DND-41 (cell line): ENCODE measurements at regions not wholly inside any gene's neighbourhood (a gene's known extent, or its start where the extent isn't known, plus 50 kb on each side); places are given as distances from the start of the nearest gene placed in this dataset.

Experiments
- EZH2 ChIP-seq: IDR thresholded peaks from 3 replicates; pipeline ENCODE4 v1.6.1; 2012; ENCODE audit warnings: borderline replicate concordance, low read depth, mild to moderate bottlenecking, moderate library complexity, low read length, inconsistent platforms; ENCODE audit not compliant: severe bottlenecking
- TF ChIP-seq, protein P1 (sequence below): IDR thresholded peaks from 2 replicates; pipeline ENCODE4 v1.5.1; 2012; ENCODE audit warnings: borderline replicate concordance, low read length, moderate library complexity, mild to moderate bottlenecking; ENCODE audit not compliant: poor library complexity, severe bottlenecking; ENCODE audit errors: extremely low read depth

DNA sequence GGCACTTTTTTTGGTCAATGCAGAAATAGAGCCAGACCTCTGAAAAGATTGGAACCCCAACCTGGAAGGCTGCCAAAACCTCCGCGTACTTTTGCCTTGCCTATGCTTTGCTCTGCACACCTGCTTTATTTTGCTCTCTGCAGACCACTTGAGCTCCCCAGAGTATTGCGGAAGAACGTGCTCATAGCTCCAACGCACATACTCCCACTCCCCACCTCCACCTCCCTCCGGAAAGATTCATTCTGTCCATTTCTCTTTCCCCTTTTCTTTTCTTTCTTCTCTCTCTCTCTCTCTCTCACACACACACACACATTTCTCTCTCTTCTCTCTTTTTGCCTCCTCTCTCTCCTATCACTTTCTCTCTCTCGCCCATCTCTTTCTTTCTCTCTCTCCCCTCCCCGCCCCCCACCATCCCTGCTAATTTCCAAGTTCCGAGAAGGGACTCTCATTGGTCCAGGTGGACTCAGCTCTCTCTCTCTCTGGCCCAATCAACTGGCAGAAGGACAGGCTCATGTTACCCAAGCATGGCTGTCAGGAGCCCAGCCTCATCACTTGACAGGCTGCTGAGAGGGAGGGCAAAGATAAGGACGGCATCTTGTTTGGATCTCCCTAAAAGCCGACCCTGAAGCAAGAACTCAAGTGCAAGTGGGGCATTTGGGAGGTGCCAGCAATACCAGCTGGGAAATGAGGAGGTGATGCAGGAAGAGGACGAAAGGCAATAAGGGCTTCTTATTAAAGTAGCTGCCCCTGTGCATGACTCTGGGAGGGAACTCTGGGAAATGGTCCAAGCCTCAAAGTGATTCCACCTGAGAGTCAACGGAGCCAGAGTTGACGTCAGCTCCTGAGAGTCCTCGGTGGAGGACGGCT, 246.1 kb downstream of the LY86 start:
- TF ChIP-seq, protein P1, sequence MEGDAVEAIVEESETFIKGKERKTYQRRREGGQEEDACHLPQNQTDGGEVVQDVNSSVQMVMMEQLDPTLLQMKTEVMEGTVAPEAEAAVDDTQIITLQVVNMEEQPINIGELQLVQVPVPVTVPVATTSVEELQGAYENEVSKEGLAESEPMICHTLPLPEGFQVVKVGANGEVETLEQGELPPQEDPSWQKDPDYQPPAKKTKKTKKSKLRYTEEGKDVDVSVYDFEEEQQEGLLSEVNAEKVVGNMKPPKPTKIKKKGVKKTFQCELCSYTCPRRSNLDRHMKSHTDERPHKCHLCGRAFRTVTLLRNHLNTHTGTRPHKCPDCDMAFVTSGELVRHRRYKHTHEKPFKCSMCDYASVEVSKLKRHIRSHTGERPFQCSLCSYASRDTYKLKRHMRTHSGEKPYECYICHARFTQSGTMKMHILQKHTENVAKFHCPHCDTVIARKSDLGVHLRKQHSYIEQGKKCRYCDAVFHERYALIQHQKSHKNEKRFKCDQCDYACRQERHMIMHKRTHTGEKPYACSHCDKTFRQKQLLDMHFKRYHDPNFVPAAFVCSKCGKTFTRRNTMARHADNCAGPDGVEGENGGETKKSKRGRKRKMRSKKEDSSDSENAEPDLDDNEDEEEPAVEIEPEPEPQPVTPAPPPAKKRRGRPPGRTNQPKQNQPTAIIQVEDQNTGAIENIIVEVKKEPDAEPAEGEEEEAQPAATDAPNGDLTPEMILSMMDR = no peak
- no peak for TF ChIP-seq EZH2
